PC-9 (cell line): ENCODE measurements at regions not wholly inside any gene's neighbourhood (a gene's known extent, or its start where the extent isn't known, plus 50 kb on each side); places are given as distances from the start of the nearest gene placed in this dataset.

ENCODE experiments used
- EZH2 ChIP-seq: fragments of 200-600 bp; sonication (generic); IDR thresholded peaks from 2 replicates; pipeline ENCODE4 v1.8.0; 2017; ENCODE audit warnings: antibody characterized with exemption, low read depth
- TF ChIP-seq, protein P1 (sequence below): fragments of 200-600 bp; sonication (generic); conservative IDR thresholded peaks from 2 replicates; pipeline ENCODE4 v1.6.1; 2017; ENCODE audit warnings: mixed run types, antibody characterized with exemption, mild to moderate bottlenecking, moderate library complexity

DNA sequence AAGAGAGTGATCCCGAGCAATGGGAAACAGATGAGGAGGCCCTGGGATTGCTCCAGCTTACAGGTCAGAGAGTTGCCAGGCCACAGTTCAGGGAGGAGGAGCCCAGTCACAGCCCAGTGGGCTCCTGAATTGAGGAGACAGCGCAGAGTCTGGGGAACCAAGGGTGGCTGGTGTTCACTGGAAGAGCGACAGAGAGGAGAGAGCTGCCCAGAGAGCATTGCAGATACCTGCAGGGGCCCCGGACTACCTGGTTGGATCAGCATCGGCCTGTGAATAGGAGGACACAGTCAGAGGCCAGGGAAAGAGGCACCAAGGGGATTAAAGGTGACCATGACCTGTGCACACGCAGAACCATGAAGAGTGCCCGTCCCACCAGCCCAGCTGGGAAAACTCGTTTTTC is 648.6 kb downstream of the TBC1D22A start:
- no peak for TF ChIP-seq EZH2
- TF ChIP-seq, protein P1, sequence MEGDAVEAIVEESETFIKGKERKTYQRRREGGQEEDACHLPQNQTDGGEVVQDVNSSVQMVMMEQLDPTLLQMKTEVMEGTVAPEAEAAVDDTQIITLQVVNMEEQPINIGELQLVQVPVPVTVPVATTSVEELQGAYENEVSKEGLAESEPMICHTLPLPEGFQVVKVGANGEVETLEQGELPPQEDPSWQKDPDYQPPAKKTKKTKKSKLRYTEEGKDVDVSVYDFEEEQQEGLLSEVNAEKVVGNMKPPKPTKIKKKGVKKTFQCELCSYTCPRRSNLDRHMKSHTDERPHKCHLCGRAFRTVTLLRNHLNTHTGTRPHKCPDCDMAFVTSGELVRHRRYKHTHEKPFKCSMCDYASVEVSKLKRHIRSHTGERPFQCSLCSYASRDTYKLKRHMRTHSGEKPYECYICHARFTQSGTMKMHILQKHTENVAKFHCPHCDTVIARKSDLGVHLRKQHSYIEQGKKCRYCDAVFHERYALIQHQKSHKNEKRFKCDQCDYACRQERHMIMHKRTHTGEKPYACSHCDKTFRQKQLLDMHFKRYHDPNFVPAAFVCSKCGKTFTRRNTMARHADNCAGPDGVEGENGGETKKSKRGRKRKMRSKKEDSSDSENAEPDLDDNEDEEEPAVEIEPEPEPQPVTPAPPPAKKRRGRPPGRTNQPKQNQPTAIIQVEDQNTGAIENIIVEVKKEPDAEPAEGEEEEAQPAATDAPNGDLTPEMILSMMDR: no peak
